Tibial nerve (tissue), 4 donors: ENCODE measurements at regions not wholly inside any gene's neighbourhood (a gene's known extent, or its start where the extent isn't known, plus 50 kb on each side); places are given as distances from the start of the nearest gene placed in this dataset.

Experiments
- EP300 ChIP-seq, 2 donors: sonication (generic); formaldehyde crosslinking; IDR thresholded peaks; one replicate each; pipeline ENCODE4 v1.6.1; 2017; ENCODE audit warnings: antibody characterized with exemption in 2 of 2, mild to moderate bottlenecking in 1 of 2
- POLR2A ChIP-seq, 2 donors: fragments of 450-650 bp; IDR thresholded peaks; one replicate each; pipeline ENCODE4 v1.6.1; 2017; ENCODE audit warnings: antibody characterized with exemption in 2 of 2, mild to moderate bottlenecking in 2 of 2, moderate library complexity in 2 of 2
- TF ChIP-seq, protein P1 (sequence below), 5 experiments: fragments of 200-600 bp in 3 of 5; fragments of 450-650 bp in 2 of 5; sonication (generic) in 3 of 5; IDR thresholded peaks; one replicate each; pipeline ENCODE4 v1.5.1; 2016 to 2019; ENCODE audit warnings: antibody characterized with exemption in 5 of 5, mild to moderate bottlenecking in 3 of 5, moderate library complexity in 2 of 5

DNA sequence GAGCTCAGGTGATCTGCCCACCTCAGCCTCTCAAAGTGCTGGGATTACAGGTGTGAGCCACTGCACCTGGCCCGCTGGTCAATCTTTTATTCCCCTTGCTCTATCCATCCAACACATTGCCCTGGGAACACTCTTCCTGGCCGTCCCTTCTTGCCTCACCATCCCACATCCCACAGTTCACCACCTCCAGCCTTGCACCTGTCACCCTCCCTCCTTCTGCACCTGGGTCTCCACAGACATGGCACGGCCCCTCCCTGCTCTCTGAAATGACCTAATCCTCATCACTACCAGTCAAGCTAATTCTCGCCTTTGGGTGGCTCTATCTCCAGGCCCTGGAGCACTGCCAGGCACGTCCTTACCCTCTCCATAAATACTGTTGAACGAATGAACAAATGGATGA, 116.9 kb upstream of the TEX51 start:
- TF ChIP-seq, protein P1, sequence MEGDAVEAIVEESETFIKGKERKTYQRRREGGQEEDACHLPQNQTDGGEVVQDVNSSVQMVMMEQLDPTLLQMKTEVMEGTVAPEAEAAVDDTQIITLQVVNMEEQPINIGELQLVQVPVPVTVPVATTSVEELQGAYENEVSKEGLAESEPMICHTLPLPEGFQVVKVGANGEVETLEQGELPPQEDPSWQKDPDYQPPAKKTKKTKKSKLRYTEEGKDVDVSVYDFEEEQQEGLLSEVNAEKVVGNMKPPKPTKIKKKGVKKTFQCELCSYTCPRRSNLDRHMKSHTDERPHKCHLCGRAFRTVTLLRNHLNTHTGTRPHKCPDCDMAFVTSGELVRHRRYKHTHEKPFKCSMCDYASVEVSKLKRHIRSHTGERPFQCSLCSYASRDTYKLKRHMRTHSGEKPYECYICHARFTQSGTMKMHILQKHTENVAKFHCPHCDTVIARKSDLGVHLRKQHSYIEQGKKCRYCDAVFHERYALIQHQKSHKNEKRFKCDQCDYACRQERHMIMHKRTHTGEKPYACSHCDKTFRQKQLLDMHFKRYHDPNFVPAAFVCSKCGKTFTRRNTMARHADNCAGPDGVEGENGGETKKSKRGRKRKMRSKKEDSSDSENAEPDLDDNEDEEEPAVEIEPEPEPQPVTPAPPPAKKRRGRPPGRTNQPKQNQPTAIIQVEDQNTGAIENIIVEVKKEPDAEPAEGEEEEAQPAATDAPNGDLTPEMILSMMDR (IDR thresholded peaks at IDR 0.05), result no peak
- TF ChIP-seq POLR2A (IDR thresholded peaks at IDR 0.05) (no peak), EP300 (IDR thresholded peaks at IDR 0.05) (no peak)
